Motor neuron (in vitro differentiated cells): ENCODE measurements at regions not wholly inside any gene's neighbourhood (a gene's known extent, or its start where the extent isn't known, plus 50 kb on each side); places are given as distances from the start of the nearest gene placed in this dataset.

Experiments
- ATAC-seq, 8 experiments: fragments of 200-7000 bp; cut with Tn5 transposase; replicated peaks in 6 of 8; 2 replicates each; pipeline ENCODE4 v1.8.0; 2021; ENCODE audit warnings: mild to moderate bottlenecking in 8 of 8, moderate library complexity in 8 of 8
- H3K27ac ChIP-seq, 2 donors: fragments of 250-450 bp; sonication (Bioruptor Pico); 2 replicates each; pipeline ENCODE4 v1.9.0; 2021; ENCODE audit warnings: antibody characterized with exemption in 2 of 2, mild to moderate bottlenecking in 2 of 2, moderate library complexity in 1 of 2
- H3K4me1 ChIP-seq, 2 donors: fragments of 250-450 bp; sonication (Bioruptor Pico); replicated peaks in 1 of 2; 2 replicates each; pipeline ENCODE4 v1.6.1; 2021; ENCODE audit warnings: antibody characterized with exemption in 2 of 2, mild to moderate bottlenecking in 2 of 2, moderate library complexity in 1 of 2
- H3K4me3 ChIP-seq, 5 donors: fragments of 250-450 bp; sonication (Bioruptor Pico); 2 replicates each; pipeline ENCODE4 v1.9.0; 2021; ENCODE audit warnings: antibody characterized with exemption in 5 of 5, mild to moderate bottlenecking in 5 of 5, moderate library complexity in 4 of 5
- WGBS, 10 experiments: fragments of 450-650 bp; shearing (Covaris generic); methylation state at CpG; one replicate each; pipeline ENCODE4 v1.0.0; 2022; 5-methylcytosine and 5-hydroxymethylcytosine counted together
- in situ Hi-C, 9 experiments: fragments of 400-800 bp; cut with MboI; loops; one replicate each; pipeline ENCODE4 v1.15.0; 2021; ENCODE audit warnings: low sequenced_read_pairs in 9 of 9, low pct_unique_long_range_greater_than_20kb in 2 of 9; ENCODE audit not compliant: unreplicated experiment in 9 of 9

- in situ Hi-C loops = no loop called here
- Histone ChIP-seq H3K4me1 (no peaks in the 10 kb centered on the region), H3K4me3 (no peak overlapping the region), H3K27ac (no peak overlapping the region)
- ATAC-seq = no peak
- 44 to 100% (median 95%) methylated on average over 2 of the region's 2 CpGs; no CpG with 5 or more reads in 1 of the 10 experiments for WGBS, 10 experiments
Measured at GRCh38 chr10:75304741-75305390, 69.1 kb upstream of the COMTD1 start.

GRCh38 chr10:75304313-75304712 is 68.6 kb upstream of the COMTD1 start:
- Histone ChIP-seq H3K4me1 (no peaks in the 10 kb centered on the region), H3K27ac (no peak overlapping the region), H3K4me3 (no peak overlapping the region)
- 14 to 100% (median 70%) methylated on average over 1 of the region's 1 CpG; no CpG with 5 or more reads in 1 of the 10 experiments for WGBS, 10 experiments
- no peak for ATAC-seq
- in situ Hi-C loops = no loop called here

GRCh38 chr10:75303045-75303777 is 67.5 kb upstream of the COMTD1 start:
- H3K4me1 ChIP-seq = no peaks in the 10 kb centered on the region
- in situ Hi-C loops = no loop called here
- no peak for ATAC-seq
- 79 to 86% (median 83%) methylated on average over 1 to 2 of the region's 2 CpGs; no CpG with 5 or more reads in 7 of the 10 experiments for whole genome bisulfite sequencing, 10 experiments
- no peak overlapping the region for H3K4me3 ChIP-seq
- H3K27ac ChIP-seq = no peak overlapping the region

- H3K4me3 ChIP-seq = no peak overlapping the region
- ATAC-seq = no peak
- H3K4me1 ChIP-seq = peaks cover 7% of the 10 kb centered on the region in 2 donors
- no peak overlapping the region for H3K27ac ChIP-seq
- 8 to 100% (median 75%) methylated on average over 1 of the region's 1 CpG; no CpG with 5 or more reads in 1 of the 10 experiments for whole genome bisulfite sequencing, 10 experiments
- in situ Hi-C loops = no loop called here
Measured at GRCh38 chr10:75302029-75302428, 66.3 kb upstream of the COMTD1 start.

GRCh38 chr10:75297021-75297599 is 61.4 kb upstream of the COMTD1 start:
- no peak overlapping the region for H3K4me3 ChIP-seq
- in situ Hi-C loops = no loop called here
- no peak overlapping the region for H3K27ac ChIP-seq
- ATAC-seq = no peak
- H3K4me1 ChIP-seq = peaks cover 34 to 35% of the 10 kb centered on the region in 2 donors
- 0 to 60% (median 49%) methylated on average over 1 to 2 of the region's 2 CpGs; no CpG with 5 or more reads in 3 of the 10 experiments for WGBS, 10 experiments

- Histone ChIP-seq H3K4me1 (peaks cover 34 to 35% of the 10 kb centered on the region in 2 donors), H3K4me3 (no peak overlapping the region), H3K27ac (peak overlapping the region in 1 of 2 donors; percentile 21)
- WGBS, 10 experiments = 14 to 100% (median 48%) methylated on average over 1 to 6 of the region's 10 CpGs; no CpG with 5 or more reads in 1 of the 10 experiments
- in situ Hi-C loops = no loop called here
- peak in 1 of 8 experiments; percentile 5 for ATAC-seq
Measured at GRCh38 chr10:75295868-75296441, 60.2 kb upstream of the COMTD1 start.

- H3K27ac ChIP-seq = peak overlapping the region; percentile 34 to 52
- H3K4me1 ChIP-seq = peaks cover 34 to 35% of the 10 kb centered on the region in 2 donors
- H3K4me3 ChIP-seq = peak overlapping the region; percentile 16 to 37 (median 25)
- in situ Hi-C loops = no loop called here
- WGBS, 10 experiments = 0 to 20% (median 3%) methylated on average over 2 to 11 of the region's 57 CpGs; no CpG with 5 or more reads in 1 of the 10 experiments
- peak; percentile 89 to 93 (median 92) for ATAC-seq
Measured at GRCh38 chr10:75294866-75295701, 59.3 kb upstream of the COMTD1 start.

- peak; percentile 7 to 79 (median 67) for ATAC-seq
- in situ Hi-C loops = no loop called here
- peaks cover 34 to 35% of the 10 kb centered on the region in 2 donors for H3K4me1 ChIP-seq
- peak overlapping the region; percentile 4 to 19 for H3K27ac ChIP-seq
- peak overlapping the region in 4 of 5 donors; percentile 24 to 37 (median 31) for H3K4me3 ChIP-seq
- WGBS, 10 experiments = 0 to 11% methylated on average over 1 to 2 of the region's 20 CpGs; no CpG with 5 or more reads in 8 of the 10 experiments
Measured at GRCh38 chr10:75294518-75294865, 58.7 kb upstream of the COMTD1 start.

- Histone ChIP-seq H3K4me1 (peaks cover 34 to 35% of the 10 kb centered on the region in 2 donors), H3K4me3 (peak overlapping the region in 1 of 5 donors; percentile 37), H3K27ac (peak overlapping the region; percentile 4 to 19)
- no peak for ATAC-seq
- in situ Hi-C loops = no loop called here
- WGBS, 10 experiments = 17 to 77% (median 40%) methylated on average over 1 to 4 of the region's 8 CpGs; no CpG with 5 or more reads in 4 of the 10 experiments
Measured at GRCh38 chr10:75294031-75294437, 58.3 kb upstream of the COMTD1 start.

GRCh38 chr10:75293446-75293820 is 57.7 kb upstream of the COMTD1 start:
- no peak overlapping the region for H3K4me3 ChIP-seq
- peaks cover 34 to 35% of the 10 kb centered on the region in 2 donors for H3K4me1 ChIP-seq
- H3K27ac ChIP-seq = no peak overlapping the region
- WGBS, 10 experiments = 60 to 100% (median 87%) methylated on average over 1 to 3 of the region's 3 CpGs; no CpG with 5 or more reads in 4 of the 10 experiments
- ATAC-seq = no peak
- in situ Hi-C loops = no loop called here

- 65 to 100% (median 90%) methylated on average over 1 to 9 of the region's 10 CpGs; no CpG with 5 or more reads in 2 of the 10 experiments for WGBS, 10 experiments
- no peak overlapping the region for H3K27ac ChIP-seq
- ATAC-seq = no peak
- in situ Hi-C loops = no loop called here
- no peak overlapping the region for H3K4me3 ChIP-seq
- H3K4me1 ChIP-seq = peaks cover 34 to 35% of the 10 kb centered on the region in 2 donors
Measured at GRCh38 chr10:75292794-75293445, 57.2 kb upstream of the COMTD1 start.

- Histone ChIP-seq H3K4me1 (peaks cover 25 to 26% of the 10 kb centered on the region in 2 donors), H3K4me3 (no peak overlapping the region), H3K27ac (no peak overlapping the region)
- in situ Hi-C loops = no loop called here
- no peak for ATAC-seq
- 40 to 100% (median 67%) methylated on average over 1 of the region's 1 CpG; no CpG with 5 or more reads in 6 of the 10 experiments for WGBS, 10 experiments
Measured at GRCh38 chr10:75291805-75292204, 56.0 kb upstream of the COMTD1 start.
